Vagina (tissue), 2 donors: ENCODE measurements at regions not wholly inside any gene's neighbourhood (a gene's known extent, or its start where the extent isn't known, plus 50 kb on each side); places are given as distances from the start of the nearest gene placed in this dataset.

Experiments used
- DNase-seq, 2 donors: peaks; one replicate each; pipeline ENCODE4 v3.0.0-alpha.2; 2017; ENCODE audit errors: extremely low spot score in 2 of 2
- H3K27ac ChIP-seq: fragments of 200-600 bp; sonication (generic); one replicate; pipeline ENCODE4 v1.5.1; 2019
- H3K27me3 ChIP-seq: fragments of 200-600 bp; sonication (generic); one replicate; pipeline ENCODE4 v1.5.1; 2019
- H3K36me3 ChIP-seq, 2 donors: fragments of 200-600 bp; sonication (generic); one replicate each; pipeline ENCODE4 v1.5.1; 2017 to 2019
- H3K4me1 ChIP-seq: fragments of 200-600 bp; sonication (generic); one replicate; pipeline ENCODE4 v1.5.1; 2019
- H3K4me3 ChIP-seq, 2 donors: fragments of 200-600 bp; sonication (generic); 1 replicate in 1 of 2; 2 replicates in 1 of 2; pipeline ENCODE4 v1.5.1; 2016 to 2019
- H3K9me3 ChIP-seq: fragments of 200-600 bp; sonication (generic); one replicate; pipeline ENCODE4 v1.5.1; 2019
- CTCF ChIP-seq, 3 experiments: fragments of 450-650 bp in 2 of 3; fragments of 200-600 bp in 1 of 3; sonication (generic) in 1 of 3; IDR thresholded peaks; one replicate each; pipeline ENCODE4 v1.5.1; 2017 to 2019; ENCODE audit warnings: antibody characterized with exemption in 3 of 3, mild to moderate bottlenecking in 2 of 3, moderate library complexity in 2 of 3
- POLR2A ChIP-seq, 2 donors: fragments of 450-650 bp; IDR thresholded peaks; one replicate each; pipeline ENCODE4 v1.6.1; 2017; ENCODE audit warnings: antibody characterized with exemption in 2 of 2, mild to moderate bottlenecking in 2 of 2, moderate library complexity in 2 of 2
- POLR2AphosphoS5 ChIP-seq, 2 donors: sonication (generic); formaldehyde crosslinking; IDR thresholded peaks; one replicate each; pipeline ENCODE4 v1.9.0; 2017; ENCODE audit warnings: antibody characterized with exemption in 2 of 2, mild to moderate bottlenecking in 2 of 2, low read depth in 1 of 2; ENCODE audit not compliant: insufficient read depth in 1 of 2
- intact Hi-C: fragments of 100-400 bp; cut with DNase I; formaldehyde crosslinking; loops from one replicate; pipeline ENCODE4 v1.15.1; 2023

- Histone ChIP-seq H3K27me3 (no peaks in the 10 kb centered on the region), H3K27ac (no peak overlapping the region), H3K9me3 (no peaks in the 10 kb centered on the region), H3K36me3 (no peaks in the 10 kb centered on the region), H3K4me1 (no peaks in the 10 kb centered on the region), H3K4me3 (no peak overlapping the region)
- no peak for TF ChIP-seq POLR2AphosphoS5 (IDR thresholded peaks at IDR 0.05; ENCODE audit: insufficient read depth in 1 of 2, low read depth in 1 of 2)
- no peak for TF ChIP-seq CTCF (IDR thresholded peaks at IDR 0.05)
- TF ChIP-seq POLR2A (IDR thresholded peaks at IDR 0.05): no peak
- intact Hi-C loops: no loop called here
- no peak for DNase-seq
These were observed 407.5 kb upstream of the RGPD4 start for GRCh38 chr2:107419191-107419590.

- Histone ChIP-seq H3K27me3 (no peaks in the 10 kb centered on the region), H3K9me3 (no peaks in the 10 kb centered on the region), H3K4me3 (no peak overlapping the region), H3K4me1 (no peaks in the 10 kb centered on the region), H3K36me3 (no peaks in the 10 kb centered on the region), H3K27ac (no peak overlapping the region)
- intact Hi-C loops: no loop called here
- no peak for DNase-seq
- TF ChIP-seq POLR2A (IDR thresholded peaks at IDR 0.05): no peak
- TF ChIP-seq POLR2AphosphoS5 (IDR thresholded peaks at IDR 0.05; ENCODE audit: insufficient read depth in 1 of 2, low read depth in 1 of 2): no peak
- no peak for TF ChIP-seq CTCF (IDR thresholded peaks at IDR 0.05)
These were observed 397.9 kb upstream of the RGPD4 start for GRCh38 chr2:107428781-107429180.

GRCh38 chr2:107430006-107430405, 396.7 kb upstream of the RGPD4 start:
- H3K27me3 ChIP-seq: no peaks in the 10 kb centered on the region
- H3K27ac ChIP-seq: no peak overlapping the region
- intact Hi-C loops: no loop called here
- H3K4me3 ChIP-seq: no peak overlapping the region
- H3K9me3 ChIP-seq: no peaks in the 10 kb centered on the region
- no peaks in the 10 kb centered on the region for H3K36me3 ChIP-seq
- H3K4me1 ChIP-seq: no peaks in the 10 kb centered on the region
- DNase-seq: no peak
- no peak for TF ChIP-seq CTCF (IDR thresholded peaks at IDR 0.05)
- TF ChIP-seq POLR2AphosphoS5 (IDR thresholded peaks at IDR 0.05; ENCODE audit: insufficient read depth in 1 of 2, low read depth in 1 of 2): no peak
- no peak for TF ChIP-seq POLR2A (IDR thresholded peaks at IDR 0.05)

GRCh38 chr2:107430596-107431266, 396.0 kb upstream of the RGPD4 start:
- intact Hi-C loops: no loop called here
- no peak for TF ChIP-seq POLR2AphosphoS5 (IDR thresholded peaks at IDR 0.05; ENCODE audit: insufficient read depth in 1 of 2, low read depth in 1 of 2)
- TF ChIP-seq CTCF (IDR thresholded peaks at IDR 0.05): no peak
- TF ChIP-seq POLR2A (IDR thresholded peaks at IDR 0.05): no peak
- H3K4me3 ChIP-seq: no peak overlapping the region
- no peaks in the 10 kb centered on the region for H3K4me1 ChIP-seq
- no peaks in the 10 kb centered on the region for H3K9me3 ChIP-seq
- H3K27me3 ChIP-seq: no peaks in the 10 kb centered on the region
- no peak for DNase-seq
- H3K36me3 ChIP-seq: no peaks in the 10 kb centered on the region
- H3K27ac ChIP-seq: no peak overlapping the region

- DNase-seq: no peak
- intact Hi-C loops: no loop called here
- Histone ChIP-seq H3K36me3 (no peaks in the 10 kb centered on the region), H3K4me1 (no peaks in the 10 kb centered on the region), H3K27me3 (no peaks in the 10 kb centered on the region), H3K27ac (no peak overlapping the region), H3K9me3 (no peaks in the 10 kb centered on the region), H3K4me3 (no peak overlapping the region)
- TF ChIP-seq POLR2A (IDR thresholded peaks at IDR 0.05) (no peak), POLR2AphosphoS5 (IDR thresholded peaks at IDR 0.05; ENCODE audit: insufficient read depth in 1 of 2, low read depth in 1 of 2) (no peak), CTCF (IDR thresholded peaks at IDR 0.05) (no peak)
These were observed 390.4 kb upstream of the RGPD4 start for GRCh38 chr2:107436281-107436680.
